Activated CD4-positive, alpha-beta T cell treated with anti-CD3 and anti-CD28 coated beads for 24 hours (primary cell): ENCODE measurements at regions not wholly inside any gene's neighbourhood (a gene's known extent, or its start where the extent isn't known, plus 50 kb on each side); places are given as distances from the start of the nearest gene placed in this dataset.

Experiments
- DNase-seq, 2 donors: peaks; one replicate each; pipeline ENCODE4 v3.0.0-alpha.2; 2020; ENCODE audit warnings: low read depth in 2 of 2

- no peak for DNase-seq
These were observed 714.1 kb downstream of the FAT4 start for GRCh38 chr4:126028876-126029275.

- DNase-seq = no peak
These were observed 722.5 kb downstream of the FAT4 start for GRCh38 chr4:126037231-126037630.

- no peak for DNase-seq
These were observed 723.9 kb downstream of the FAT4 start for GRCh38 chr4:126038502-126039144.

GRCh38 chr4:126046081-126046614, 731.4 kb downstream of the FAT4 start:
- DNase-seq = no peak

- DNase-seq = no peak
These were observed 732.4 kb downstream of the FAT4 start for GRCh38 chr4:126047114-126047513.

- no peak for DNase-seq
These were observed 737.1 kb downstream of the FAT4 start for GRCh38 chr4:126051689-126052424.

- no peak for DNase-seq
These were observed 741.4 kb downstream of the FAT4 start for GRCh38 chr4:126056116-126056650.

GRCh38 chr4:126057371-126057770, 742.6 kb downstream of the FAT4 start:
- no peak for DNase-seq

GRCh38 chr4:126058596-126058995, 743.8 kb downstream of the FAT4 start:
- DNase-seq = no peak

- no peak for DNase-seq
These were observed 746.9 kb downstream of the FAT4 start for GRCh38 chr4:126061655-126062054.

GRCh38 chr4:126065016-126065415, 750.3 kb downstream of the FAT4 start:
- DNase-seq = no peak

- no peak for DNase-seq
These were observed 756.9 kb downstream of the FAT4 start for GRCh38 chr4:126071346-126072333.

GRCh38 chr4:126081336-126081735, 766.6 kb downstream of the FAT4 start:
- DNase-seq = no peak

- DNase-seq = no peak
These were observed 771.3 kb downstream of the FAT4 start for GRCh38 chr4:126086041-126086440.

- DNase-seq = no peak
These were observed 772.3 kb downstream of the FAT4 start for GRCh38 chr4:126087101-126087500.

GRCh38 chr4:126097155-126097799, 782.5 kb downstream of the FAT4 start:
- DNase-seq = no peak

GRCh38 chr4:126106658-126107057, 791.9 kb downstream of the FAT4 start:
- DNase-seq = no peak

- DNase-seq = no peak
These were observed 795.1 kb downstream of the FAT4 start for GRCh38 chr4:126109836-126110235.

GRCh38 chr4:126113058-126113457, 798.3 kb downstream of the FAT4 start:
- DNase-seq = no peak

- DNase-seq = no peak
These were observed 809.0 kb downstream of the FAT4 start for GRCh38 chr4:126123611-126124325.

- no peak for DNase-seq
These were observed 810.1 kb downstream of the FAT4 start for GRCh38 chr4:126124818-126125217.
